AG09309 (cell line): ENCODE measurements at regions not wholly inside any gene's neighbourhood (a gene's known extent, or its start where the extent isn't known, plus 50 kb on each side); places are given as distances from the start of the nearest gene placed in this dataset.

Source experiments
- DNase-seq: peaks from one replicate; pipeline ENCODE4 v3.0.0-alpha.2; 2010; ENCODE audit warnings: low read depth
- H3K4me3 ChIP-seq: 2 replicates; pipeline ENCODE4 v1.5.1; 2011; ENCODE audit warnings: mild to moderate bottlenecking, low read depth, low read length, moderate library complexity; ENCODE audit not compliant: control insufficient read depth
- CTCF ChIP-seq: IDR thresholded peaks from 2 replicates; pipeline ENCODE4 v1.5.1; 2011; ENCODE audit warnings: mild to moderate bottlenecking, low read depth, low read length, inconsistent platforms; ENCODE audit not compliant: insufficient read depth, control insufficient read depth; ENCODE audit errors: missing control alignments

GRCh38 chr12:74899031-74899829 lies 310.4 kb downstream of the KCNC2 start:
- no peak for DNase-seq
- no peak for TF ChIP-seq CTCF
- H3K4me3 ChIP-seq: no peak overlapping the region

- no peak for DNase-seq
- TF ChIP-seq CTCF: no peak
Measured at GRCh38 chr12:74900232-74900631, 309.4 kb downstream of the KCNC2 start.

GRCh38 chr12:74903522-74903921 lies 306.1 kb downstream of the KCNC2 start:
- no peak for TF ChIP-seq CTCF
- H3K4me3 ChIP-seq: no peak overlapping the region
- DNase-seq: no peak

More at GRCh38 chr12:74900232-74900631, 309.4 kb downstream of the KCNC2 start:
- no peak overlapping the region for H3K4me3 ChIP-seq

- DNase-seq: no peak
- TF ChIP-seq CTCF: no peak
- no peak overlapping the region for H3K4me3 ChIP-seq
Measured at GRCh38 chr12:74906224-74906623, 303.4 kb downstream of the KCNC2 start.

- DNase-seq: no peak
- no peak overlapping the region for H3K4me3 ChIP-seq
- no peak for TF ChIP-seq CTCF
Measured at GRCh38 chr12:74910831-74911230, 298.8 kb downstream of the KCNC2 start.

GRCh38 chr12:74914378-74914777 lies 295.3 kb downstream of the KCNC2 start:
- no peak overlapping the region for H3K4me3 ChIP-seq
- DNase-seq: no peak
- TF ChIP-seq CTCF: no peak
